Heart left ventricle (tissue), 13 donors: ENCODE measurements at regions not wholly inside any gene's neighbourhood (a gene's known extent, or its start where the extent isn't known, plus 50 kb on each side); places are given as distances from the start of the nearest gene placed in this dataset.

ENCODE experiments used
- CTCF ChIP-seq, 12 donors: fragments of 200-600 bp; sonication (generic) in 4 of 12; IDR thresholded peaks; one replicate each; pipeline versions ENCODE4 v1.5.0 to v1.8.0; 2018 to 2022; ENCODE audit warnings: antibody characterized with exemption in 12 of 12, mild to moderate bottlenecking in 5 of 12
- POLR2A ChIP-seq, 2 donors: fragments of 450-650 bp; IDR thresholded peaks; one replicate each; pipeline ENCODE4 v1.6.1; 2017; ENCODE audit warnings: antibody characterized with exemption in 2 of 2, mild to moderate bottlenecking in 2 of 2, moderate library complexity in 2 of 2
- donor health status: ischemic (EF 13 %, LVEDD 7.1; RV severe dilation, severe dysfunction).
- donor health status: DM: no; HTN: yes; CAD: no.
- donor health status: DM: no; HTN: no; CAD: no.
- donor health status: ischemic (EF 25% LVEDD 6.9; RV normal size, moderate dysfunction).
- donor health status: ischemic (EF 25% LVEDD 5.7; RV mildly dilated, moderate dysfunction).
- donor health status: ischemic (EF 35%, LVEDD 5.7; RV mildly dilated, moderate dysfunction).
- donor health status: nonischemic (EF 11% LVEDD 7.7; RV severe dilation, severe dysfunction).
- donor health status: DM: yes; HTN: yes; CAD: no.
- donor health status: PGD.
- donor health status: ischemic (EF 29% LVEDD 5.4; RV normal size, mild dysfunction).
- donor health status: nonischemic (EF 23%, LVEDD 6.1; RV moderate dilation, normal function).

GRCh38 chr15:85314146-85314545 lies 66.3 kb upstream of the AKAP13 start:
- TF ChIP-seq CTCF (IDR thresholded peaks at IDR 0.05) (no peak), POLR2A (IDR thresholded peaks at IDR 0.05) (no peak)
